GM21447 (cell line): ENCODE measurements at regions not wholly inside any gene's neighbourhood (a gene's known extent, or its start where the extent isn't known, plus 50 kb on each side); places are given as distances from the start of the nearest gene placed in this dataset.

ENCODE experiments used
- ATAC-seq: cut with Tn5 transposase; IDR thresholded peaks from one replicate; pipeline ENCODE4 v1.9.1; 2021; ENCODE audit not compliant: unreplicated experiment

GRCh38 chr13:40070357-40070756 is 414.9 kb downstream of the COG6 start:
- no peak for ATAC-seq

GRCh38 chr13:40072663-40073120 is 417.2 kb downstream of the COG6 start:
- no peak for ATAC-seq

GRCh38 chr13:40074338-40074737 is 418.9 kb downstream of the COG6 start:
- ATAC-seq, result no peak

- no peak for ATAC-seq
These were observed 419.8 kb downstream of the COG6 start for GRCh38 chr13:40075281-40075680.

GRCh38 chr13:40076765-40077362 is 421.4 kb downstream of the COG6 start:
- ATAC-seq, result no peak

- no peak for ATAC-seq
These were observed 422.1 kb downstream of the COG6 start for GRCh38 chr13:40077396-40078027.

GRCh38 chr13:40079721-40080120 is 424.3 kb downstream of the COG6 start:
- ATAC-seq, result no peak

- ATAC-seq, result no peak
These were observed 425.2 kb downstream of the COG6 start for GRCh38 chr13:40080676-40081075.

GRCh38 chr13:40082639-40083038 is 427.2 kb downstream of the COG6 start:
- no peak for ATAC-seq

- ATAC-seq, result no peak
These were observed 428.4 kb downstream of the COG6 start for GRCh38 chr13:40083841-40084240.

- ATAC-seq, result no peak
These were observed 429.5 kb downstream of the COG6 start for GRCh38 chr13:40084934-40085333.

GRCh38 chr13:40087091-40088002 is 431.9 kb downstream of the COG6 start:
- no peak for ATAC-seq

- no peak for ATAC-seq
These were observed 438.6 kb downstream of the COG6 start for GRCh38 chr13:40094056-40094455.

GRCh38 chr13:40095695-40096356 is 440.4 kb downstream of the COG6 start:
- ATAC-seq, result no peak

GRCh38 chr13:40096357-40096901 is 441.0 kb downstream of the COG6 start:
- no peak for ATAC-seq

GRCh38 chr13:40098246-40098645 is 442.8 kb downstream of the COG6 start:
- no peak for ATAC-seq

- peak; percentile 90 for ATAC-seq
These were observed 446.4 kb downstream of the COG6 start for GRCh38 chr13:40101708-40102359.

GRCh38 chr13:40102360-40102727 is 446.9 kb downstream of the COG6 start:
- no peak for ATAC-seq

GRCh38 chr13:40102854-40103253 is 447.4 kb downstream of the COG6 start:
- ATAC-seq, result no peak

- no peak for ATAC-seq
These were observed 448.4 kb downstream of the COG6 start for GRCh38 chr13:40103864-40104263.

GRCh38 chr13:40105231-40105630 is 449.8 kb downstream of the COG6 start:
- ATAC-seq, result no peak
